ENCODE measurements at regions not wholly inside any gene's neighbourhood (a gene's known extent, or its start where the extent isn't known, plus 50 kb on each side); places are given as distances from the start of the nearest gene placed in this dataset.
A peak's percentile ranks its signal among the peaks of the same experiment; 100 is the strongest.

DNA sequence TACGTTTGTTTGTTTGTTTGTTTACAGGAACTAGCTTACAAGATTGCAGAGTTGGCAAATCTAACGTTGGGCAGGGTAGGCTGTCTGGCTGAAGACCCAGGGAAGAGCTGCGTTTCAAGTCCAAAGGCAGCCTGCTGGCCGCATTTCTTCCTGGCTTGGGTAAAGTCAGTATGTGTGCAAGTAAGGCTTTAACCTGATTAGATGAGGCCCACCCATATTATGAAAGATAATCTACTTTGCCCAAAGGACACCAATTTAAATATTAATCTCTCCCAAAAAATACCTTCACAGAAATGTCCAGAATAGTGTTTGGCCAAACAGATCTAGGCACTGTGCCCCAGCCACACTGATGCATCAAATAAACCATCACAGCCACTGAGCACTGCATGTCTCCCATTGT is 228.9 kb upstream of the HABP2 start:
- H3K4me3 Mint-ChIP-seq (ENCODE audit: unreplicated experiment): no peak overlapping the region
- TF ChIP-seq, protein P1, sequence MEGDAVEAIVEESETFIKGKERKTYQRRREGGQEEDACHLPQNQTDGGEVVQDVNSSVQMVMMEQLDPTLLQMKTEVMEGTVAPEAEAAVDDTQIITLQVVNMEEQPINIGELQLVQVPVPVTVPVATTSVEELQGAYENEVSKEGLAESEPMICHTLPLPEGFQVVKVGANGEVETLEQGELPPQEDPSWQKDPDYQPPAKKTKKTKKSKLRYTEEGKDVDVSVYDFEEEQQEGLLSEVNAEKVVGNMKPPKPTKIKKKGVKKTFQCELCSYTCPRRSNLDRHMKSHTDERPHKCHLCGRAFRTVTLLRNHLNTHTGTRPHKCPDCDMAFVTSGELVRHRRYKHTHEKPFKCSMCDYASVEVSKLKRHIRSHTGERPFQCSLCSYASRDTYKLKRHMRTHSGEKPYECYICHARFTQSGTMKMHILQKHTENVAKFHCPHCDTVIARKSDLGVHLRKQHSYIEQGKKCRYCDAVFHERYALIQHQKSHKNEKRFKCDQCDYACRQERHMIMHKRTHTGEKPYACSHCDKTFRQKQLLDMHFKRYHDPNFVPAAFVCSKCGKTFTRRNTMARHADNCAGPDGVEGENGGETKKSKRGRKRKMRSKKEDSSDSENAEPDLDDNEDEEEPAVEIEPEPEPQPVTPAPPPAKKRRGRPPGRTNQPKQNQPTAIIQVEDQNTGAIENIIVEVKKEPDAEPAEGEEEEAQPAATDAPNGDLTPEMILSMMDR (IDR thresholded peaks at IDR 0.05): no peak
- H3K27me3 Mint-ChIP-seq (ENCODE audit: low read depth): no peaks in the 10 kb centered on the region
- peaks cover 48% of the 10 kb centered on the region for H3K4me1 Mint-ChIP-seq (ENCODE audit: low read depth)
- no peak overlapping the region for H3K27ac Mint-ChIP-seq (ENCODE audit: unreplicated experiment)
- DNase-seq (ENCODE audit: low spot score): no peak
- H3K9me3 Mint-ChIP-seq (ENCODE audit: low read depth): no peaks in the 10 kb centered on the region
- H3K36me3 Mint-ChIP-seq (ENCODE audit: low read depth): no peaks in the 10 kb centered on the region

DNA sequence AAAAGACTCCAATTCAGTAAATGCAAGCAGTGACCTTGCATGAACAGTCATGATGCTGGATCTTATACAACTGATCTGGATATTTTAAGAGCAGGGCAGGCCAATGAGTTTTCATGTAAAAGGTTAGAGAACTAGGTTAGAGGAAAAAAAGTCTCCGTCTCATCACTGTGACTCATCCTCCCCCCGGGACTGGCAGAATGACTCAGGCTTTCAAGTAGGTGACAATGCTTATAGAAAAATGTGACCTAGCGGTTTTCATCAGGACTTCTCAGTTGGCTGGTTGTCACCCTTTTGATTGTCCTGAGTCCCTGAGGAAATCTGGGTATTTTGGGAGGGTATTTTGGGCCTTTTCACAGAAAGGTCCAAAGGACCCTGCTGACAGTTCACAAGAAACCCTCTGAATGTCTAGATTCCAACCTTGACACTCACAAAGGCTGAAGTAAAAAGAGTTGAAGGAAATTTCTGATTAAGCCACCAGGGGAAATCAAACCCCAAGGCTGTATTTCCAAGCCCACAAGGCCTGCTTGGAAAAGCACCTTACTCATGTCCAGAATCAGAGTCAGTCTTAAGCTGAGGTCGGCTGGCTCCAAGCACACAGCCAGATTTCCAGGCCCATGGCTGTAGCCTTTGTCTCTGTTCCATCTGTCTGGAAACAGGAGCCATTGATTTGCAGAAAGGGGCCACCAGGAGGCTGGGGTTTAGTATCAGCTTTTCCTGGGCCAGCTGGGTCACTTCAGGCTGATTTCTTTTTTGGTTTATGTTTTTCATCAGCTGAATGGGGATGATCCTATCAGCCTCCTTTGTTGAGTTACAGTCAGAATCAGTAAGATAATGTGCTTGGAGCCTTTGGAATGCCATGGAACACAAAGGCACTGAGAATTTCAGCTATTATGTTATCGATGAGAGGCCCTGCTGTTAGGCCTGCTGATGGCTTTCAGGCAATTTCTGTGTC is 226.4 kb upstream of the HABP2 start:
- no peaks in the 10 kb centered on the region for H3K36me3 Mint-ChIP-seq (ENCODE audit: low read depth)
- peaks cover 37% of the 10 kb centered on the region for H3K4me1 Mint-ChIP-seq (ENCODE audit: low read depth)
- TF ChIP-seq, protein P1 (IDR thresholded peaks at IDR 0.05): peak; percentile 74
- H3K4me3 Mint-ChIP-seq (ENCODE audit: unreplicated experiment): no peak overlapping the region
- no peaks in the 10 kb centered on the region for H3K27me3 Mint-ChIP-seq (ENCODE audit: low read depth)
- no peaks in the 10 kb centered on the region for H3K9me3 Mint-ChIP-seq (ENCODE audit: low read depth)
- DNase-seq (ENCODE audit: low spot score): no peak
- H3K27ac Mint-ChIP-seq (ENCODE audit: unreplicated experiment): peak overlapping the region; percentile 91

DNA sequence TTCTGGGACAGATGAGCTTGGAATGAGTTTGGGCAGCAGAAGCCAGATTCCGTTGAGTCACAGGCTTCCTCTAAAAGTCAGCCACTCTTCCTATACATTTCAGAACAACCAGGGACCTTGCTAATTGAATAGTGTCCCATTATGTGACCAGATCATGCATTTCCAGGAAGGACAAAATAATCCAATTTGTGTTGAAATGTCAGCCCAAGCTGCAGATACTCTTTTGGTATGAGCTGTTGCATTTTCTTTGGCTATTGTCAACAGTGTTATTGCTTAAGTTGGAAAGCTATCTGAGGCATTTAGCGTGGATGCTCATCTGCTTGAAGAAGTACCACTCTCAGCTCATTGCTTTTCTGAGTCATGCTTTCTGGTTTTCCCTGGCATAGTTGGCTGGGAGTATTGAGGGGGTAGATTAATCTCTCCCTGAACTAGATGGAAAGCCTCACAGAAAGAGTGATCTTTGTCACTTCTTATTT is 223.7 kb upstream of the HABP2 start:
- DNase-seq (ENCODE audit: low spot score): no peak
- peaks cover 3% of the 10 kb centered on the region for H3K36me3 Mint-ChIP-seq (ENCODE audit: low read depth)
- TF ChIP-seq, protein P1 (IDR thresholded peaks at IDR 0.05): no peak
- H3K27ac Mint-ChIP-seq (ENCODE audit: unreplicated experiment): no peak overlapping the region
- H3K9me3 Mint-ChIP-seq (ENCODE audit: low read depth): peaks cover 3% of the 10 kb centered on the region
- H3K4me1 Mint-ChIP-seq (ENCODE audit: low read depth): peaks cover 37% of the 10 kb centered on the region
- H3K4me3 Mint-ChIP-seq (ENCODE audit: unreplicated experiment): no peak overlapping the region
- H3K27me3 Mint-ChIP-seq (ENCODE audit: low read depth): no peaks in the 10 kb centered on the region

DNA sequence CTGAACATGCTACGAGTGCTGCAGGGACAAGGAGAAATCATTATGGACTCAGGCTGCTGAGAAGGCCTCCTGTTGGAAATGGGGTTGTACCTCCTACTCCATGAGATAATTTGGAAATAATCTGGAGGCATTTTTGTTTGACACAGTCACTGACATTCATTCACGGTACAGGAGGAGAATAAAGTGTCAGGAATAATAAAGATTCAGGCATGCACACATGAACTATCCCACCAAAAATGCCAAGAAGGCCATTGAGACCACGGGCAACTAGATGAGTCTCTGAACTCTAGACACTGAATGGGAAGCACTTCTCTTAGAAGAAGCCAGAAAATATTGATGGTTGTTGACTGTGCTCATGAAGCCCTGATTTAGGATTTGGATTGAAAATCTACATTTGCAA is 220.9 kb upstream of the HABP2 start:
- TF ChIP-seq, protein P1 (IDR thresholded peaks at IDR 0.05): no peak
- Mint-ChIP-seq H3K4me1 (ENCODE audit: low read depth) (peaks cover 30% of the 10 kb centered on the region), H3K27me3 (ENCODE audit: low read depth) (no peaks in the 10 kb centered on the region), H3K36me3 (ENCODE audit: low read depth) (peaks cover 7% of the 10 kb centered on the region), H3K9me3 (ENCODE audit: low read depth) (peaks cover 11% of the 10 kb centered on the region), H3K4me3 (ENCODE audit: unreplicated experiment) (no peak overlapping the region), H3K27ac (ENCODE audit: unreplicated experiment) (no peak overlapping the region)
- no peak for DNase-seq (ENCODE audit: low spot score)

DNA sequence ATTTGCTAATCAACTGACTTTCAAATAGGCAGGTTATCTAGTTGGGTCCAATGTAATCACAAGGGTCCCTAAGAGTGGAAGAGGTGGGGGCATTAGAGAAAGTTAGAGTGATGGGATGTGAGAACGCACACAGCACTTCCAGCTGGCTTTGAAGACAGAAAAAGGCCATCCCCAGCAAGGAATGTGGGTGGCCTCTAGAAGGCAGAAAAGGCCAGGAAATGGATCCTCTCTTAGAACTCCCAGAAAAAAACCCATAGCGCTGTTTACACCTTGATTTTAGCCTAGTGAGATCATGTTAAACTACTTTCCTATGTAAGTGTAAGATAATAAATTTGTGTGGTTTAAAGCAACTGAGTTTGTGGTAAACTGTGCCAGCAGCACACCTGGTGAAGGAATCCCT is 219.5 kb upstream of the HABP2 start:
- no peak overlapping the region for H3K4me3 Mint-ChIP-seq (ENCODE audit: unreplicated experiment)
- DNase-seq (ENCODE audit: low spot score): no peak
- H3K36me3 Mint-ChIP-seq (ENCODE audit: low read depth): peaks cover 7% of the 10 kb centered on the region
- H3K27me3 Mint-ChIP-seq (ENCODE audit: low read depth): no peaks in the 10 kb centered on the region
- TF ChIP-seq, protein P1 (IDR thresholded peaks at IDR 0.05): no peak
- H3K9me3 Mint-ChIP-seq (ENCODE audit: low read depth): peaks cover 11% of the 10 kb centered on the region
- H3K27ac Mint-ChIP-seq (ENCODE audit: unreplicated experiment): no peak overlapping the region
- peaks cover 28% of the 10 kb centered on the region for H3K4me1 Mint-ChIP-seq (ENCODE audit: low read depth)
